Uterus (tissue), 3 donors: ENCODE measurements at regions not wholly inside any gene's neighbourhood (a gene's known extent, or its start where the extent isn't known, plus 50 kb on each side); places are given as distances from the start of the nearest gene placed in this dataset. TPM values are rescaled to one million over a fixed set of nuclear protein-coding genes. Genes with fewer than 3 reads are reported as not detected.
"Not testable (repeated sequence)": the region's sequence is repeated elsewhere in the genome, so short reads cannot be mapped to it uniquely, and the experiment has no call there.

Source experiments
- DNase-seq, 2 donors: peaks; one replicate each; pipeline ENCODE4 v3.0.0-alpha.2; 2019 to 2020
- H3K27ac ChIP-seq, 2 donors: fragments of 200-600 bp; sonication (generic); 1 replicate in 1 of 2; 2 replicates in 1 of 2; pipeline ENCODE4 v1.5.1; 2016 to 2018
- H3K27me3 ChIP-seq, 2 donors: fragments of 200-600 bp; sonication (generic); one replicate each; pipeline ENCODE4 v1.5.1; 2018 to 2019; ENCODE audit warnings: control low read depth in 1 of 2
- H3K36me3 ChIP-seq, 2 donors: fragments of 200-600 bp; sonication (generic); one replicate each; pipeline ENCODE4 v1.5.1; 2019; ENCODE audit warnings: control low read depth in 1 of 2
- H3K4me1 ChIP-seq, 2 donors: fragments of 200-600 bp; sonication (generic); one replicate each; pipeline ENCODE4 v1.5.1; 2018 to 2019; ENCODE audit warnings: control low read depth in 1 of 2
- H3K4me3 ChIP-seq, 2 donors: fragments of 200-600 bp; sonication (generic); 1 replicate in 1 of 2; 2 replicates in 1 of 2; pipeline ENCODE4 v1.5.1; 2018 to 2019; ENCODE audit warnings: mild to moderate bottlenecking in 1 of 2
- H3K9me3 ChIP-seq, 2 donors: fragments of 200-600 bp; sonication (generic); one replicate each; pipeline ENCODE4 v1.5.1; 2019; ENCODE audit warnings: control low read depth in 1 of 2
- CTCF ChIP-seq, 4 experiments: fragments of 200-600 bp in 2 of 4; fragments of 450-650 bp in 2 of 4; sonication (generic) in 2 of 4; IDR thresholded peaks; one replicate each; pipeline ENCODE4 v1.5.1; 2016 to 2019; ENCODE audit warnings: antibody characterized with exemption in 4 of 4, mild to moderate bottlenecking in 2 of 4, moderate library complexity in 1 of 4
- intact Hi-C: fragments of 100-400 bp; cut with DNase I; formaldehyde crosslinking; loops from one replicate; pipeline ENCODE4 v1.15.1; 2023; ENCODE audit warnings: low total_unique reads
- small RNA-seq: library from RNA; depleted of rRNA; stranded (forward); fragments of <200 nt; gene quantifications from one replicate; pipeline ENCODE3, GENCODE V24; 2016
- donor health status: DM: yes; HTN: yes; CAD: no.

GRCh38 chr21:6363591-6363990 is 4157.8 kb upstream of the TPTE start:
- H3K4me1 ChIP-seq, H3K4me3 ChIP-seq, intact Hi-C loops, H3K36me3 ChIP-seq, H3K27ac ChIP-seq, H3K9me3 ChIP-seq, H3K27me3 ChIP-seq, DNase-seq: not testable (repeated sequence)

- H3K4me3 ChIP-seq, result peak overlapping the region in 1 of 2 donors; percentile 18
- H3K36me3 ChIP-seq, H3K27me3 ChIP-seq, H3K4me1 ChIP-seq, intact Hi-C loops, H3K9me3 ChIP-seq: not testable (repeated sequence)
- DNase-seq, result peak in 1 of 2 donors; percentile 12
- H3K27ac ChIP-seq, result peak overlapping the region; percentile 69 to 77
Observed at GRCh38 chr21:6368824-6369223, 4152.6 kb upstream of the TPTE start.

- H3K4me1 ChIP-seq, H3K27me3 ChIP-seq, DNase-seq, H3K4me3 ChIP-seq, H3K36me3 ChIP-seq, intact Hi-C loops, H3K27ac ChIP-seq, H3K9me3 ChIP-seq: not testable (repeated sequence)
Observed at GRCh38 chr21:6373253-6373652, 4148.1 kb upstream of the TPTE start.

DNA sequence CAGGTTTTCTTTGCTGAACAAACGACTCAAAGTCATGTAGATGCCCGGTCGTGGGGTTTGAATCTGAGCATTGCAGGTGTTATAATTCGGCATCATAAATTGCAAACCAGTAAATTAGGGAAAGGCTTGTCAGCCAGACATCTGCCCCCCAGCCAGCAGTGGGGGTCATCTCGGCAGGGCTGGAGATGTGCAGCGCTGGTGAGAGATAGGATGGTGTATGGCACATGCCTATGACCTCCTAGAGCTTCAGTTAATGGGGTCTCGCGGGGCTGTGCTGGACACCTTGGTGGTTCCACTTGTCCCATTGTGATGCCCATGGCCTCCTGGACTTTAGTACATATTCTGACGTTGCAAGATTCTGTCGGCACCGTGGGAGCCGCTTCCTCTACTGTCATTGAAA is 4147.2 kb upstream of the TPTE start:
- intact Hi-C loops, H3K4me1 ChIP-seq, H3K27me3 ChIP-seq, H3K36me3 ChIP-seq, H3K9me3 ChIP-seq, H3K27ac ChIP-seq, H3K4me3 ChIP-seq: not testable (repeated sequence)
- peak in 1 of 4 experiments; percentile 26 for TF ChIP-seq CTCF (IDR thresholded peaks at IDR 0.05)
- DNase-seq, result peak; percentile 27 to 37

DNA sequence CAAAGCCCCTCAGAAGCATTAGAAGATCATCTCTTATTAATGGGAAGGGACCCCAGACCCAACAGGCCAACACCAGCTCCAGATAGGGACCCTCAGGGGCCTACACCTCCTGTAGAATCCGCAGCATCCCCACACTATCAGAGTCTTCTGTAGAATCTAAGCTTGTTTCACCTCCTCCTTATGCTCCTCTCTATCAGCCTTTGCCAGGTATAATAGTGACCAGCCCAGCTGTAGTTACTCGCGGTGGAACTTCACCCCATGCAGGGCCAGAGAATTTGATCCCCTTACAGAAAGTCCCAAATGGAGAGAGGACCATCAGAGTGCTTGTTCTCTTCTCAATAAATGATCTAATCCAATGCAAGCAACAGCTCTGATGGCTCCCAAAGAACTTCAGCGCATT is 4146.5 kb upstream of the TPTE start:
- H3K4me1 ChIP-seq, H3K27me3 ChIP-seq, H3K9me3 ChIP-seq, H3K27ac ChIP-seq, H3K36me3 ChIP-seq, intact Hi-C loops, H3K4me3 ChIP-seq: not testable (repeated sequence)
- DNase-seq, result peak in 1 of 2 donors; percentile 10

- H3K27ac ChIP-seq, H3K4me1 ChIP-seq, DNase-seq, H3K9me3 ChIP-seq, intact Hi-C loops, H3K4me3 ChIP-seq, H3K36me3 ChIP-seq, H3K27me3 ChIP-seq: not testable (repeated sequence)
Observed at GRCh38 chr21:6375776-6376175, 4145.6 kb upstream of the TPTE start.

DNA sequence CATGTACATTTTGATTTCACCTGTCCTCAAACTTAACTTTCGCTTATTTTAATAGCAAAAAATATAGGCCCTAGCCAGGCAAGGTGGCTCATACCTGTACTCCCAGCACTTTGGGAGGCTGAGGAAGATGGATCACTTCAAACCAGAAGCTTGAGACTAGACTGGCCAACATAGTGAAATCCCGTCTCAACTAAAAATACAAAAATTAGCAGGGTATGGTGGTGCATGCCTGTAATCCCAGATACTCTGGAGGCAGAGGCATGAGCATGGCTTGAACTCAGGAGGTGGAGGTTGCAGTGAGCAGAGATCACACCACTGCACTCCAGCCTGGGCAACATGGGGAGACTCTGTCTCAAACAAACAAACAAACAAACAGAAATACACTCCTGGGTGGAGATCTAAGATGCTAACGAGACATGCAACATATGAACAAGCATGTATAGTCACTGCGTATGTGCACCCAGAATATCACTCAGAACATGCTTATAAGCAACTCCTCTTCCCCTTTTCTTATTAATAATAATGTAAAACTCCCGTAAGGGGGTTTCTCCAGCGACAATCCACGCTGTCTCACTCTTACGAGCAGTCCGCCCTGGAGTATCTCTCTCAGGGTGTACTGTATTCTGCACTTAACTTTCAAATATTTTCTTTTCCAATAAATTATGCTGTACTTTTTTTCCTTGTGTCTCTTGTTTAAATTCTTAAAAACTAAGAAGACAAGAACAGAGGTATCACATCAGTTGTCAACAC is 4144.9 kb upstream of the TPTE start:
- H3K4me3 ChIP-seq, DNase-seq, H3K27ac ChIP-seq, intact Hi-C loops, H3K9me3 ChIP-seq, H3K36me3 ChIP-seq, H3K4me1 ChIP-seq, H3K27me3 ChIP-seq: not testable (repeated sequence)

Small RNA genes lying in the stretch of these regions (small RNA-seq; reads per million reads assigned to genes)
- gene RF00019, result not detected
